Activated CD4-positive, alpha-beta memory T cell treated with anti-CD3 and anti-CD28 coated beads, Interleukin-2, amount 10 ng/mL, durations not matched to agents 7 days and 5 days (primary cell): ENCODE measurements at regions not wholly inside any gene's neighbourhood (a gene's known extent, or its start where the extent isn't known, plus 50 kb on each side); places are given as distances from the start of the nearest gene placed in this dataset.
"Not testable (repeated sequence)": the region's sequence is repeated elsewhere in the genome, so short reads cannot be mapped to it uniquely, and the experiment has no call there.

Experiments
- CTCF ChIA-PET: fragments of 350-600 bp; sonication (Branson Sonifier 250); formaldehyde crosslinking; loops from one replicate; lab custom pipeline; 2021; ENCODE audit warnings: antibody characterized with exemption, inconsistent platforms; lab: Charles Lee
- POLR2A ChIA-PET: fragments of 350-600 bp; sonication (Branson Sonifier 250); formaldehyde crosslinking; loops from one replicate; lab custom pipeline; 2021; ENCODE audit warnings: antibody characterized with exemption; lab: Charles Lee
- DNase-seq: peaks from one replicate; pipeline ENCODE4 v3.0.0-alpha.2; 2020
- H3K27ac Mint-ChIP-seq: one replicate; pipeline ENCODE4 v1.8.0; 2021; ENCODE audit warnings: mild to moderate bottlenecking, mixed read lengths
- H3K27me3 Mint-ChIP-seq: one replicate; pipeline ENCODE4 v1.8.0; 2021; ENCODE audit warnings: mixed read lengths
- H3K36me3 Mint-ChIP-seq: one replicate; pipeline ENCODE4 v1.8.0; 2021; ENCODE audit warnings: low read depth, mixed read lengths
- H3K4me1 Mint-ChIP-seq: one replicate; pipeline ENCODE4 v1.8.0; 2021; ENCODE audit warnings: mixed read lengths
- H3K4me3 Mint-ChIP-seq: one replicate; pipeline ENCODE4 v1.8.0; 2021; ENCODE audit warnings: mild to moderate bottlenecking, mixed read lengths
- H3K9me3 Mint-ChIP-seq: one replicate; pipeline ENCODE4 v1.8.0; 2021; ENCODE audit warnings: mixed read lengths

DNA sequence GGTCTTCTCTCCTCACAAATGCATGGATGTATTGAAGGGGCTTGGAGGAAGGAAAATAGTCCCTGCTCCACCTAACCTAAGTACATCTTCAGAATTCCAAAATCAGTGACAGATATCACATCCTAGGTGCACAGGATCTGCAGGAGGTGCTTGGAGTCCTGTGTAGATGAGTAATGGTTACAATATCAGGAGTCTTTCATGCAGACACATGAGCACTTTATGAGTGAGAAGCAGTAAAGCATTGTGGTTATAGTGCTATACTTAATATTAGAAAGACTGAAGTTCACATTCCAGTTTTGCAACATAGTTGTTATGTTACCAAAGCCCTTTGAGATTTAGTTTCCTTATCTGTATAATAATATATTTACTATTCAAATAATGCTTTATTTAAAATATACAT lies 516.7 kb downstream of the NEBL start:
- H3K36me3 Mint-ChIP-seq = no peaks in the 10 kb centered on the region
- CTCF ChIA-PET = no interaction called here
- H3K4me1 Mint-ChIP-seq = no peaks in the 10 kb centered on the region
- H3K9me3 Mint-ChIP-seq = peaks cover 13% of the 10 kb centered on the region
- no peak for DNase-seq
- no peaks in the 10 kb centered on the region for H3K27me3 Mint-ChIP-seq
- POLR2A ChIA-PET = no interaction called here
- H3K4me3 Mint-ChIP-seq = no peak overlapping the region
- no peak overlapping the region for H3K27ac Mint-ChIP-seq

DNA sequence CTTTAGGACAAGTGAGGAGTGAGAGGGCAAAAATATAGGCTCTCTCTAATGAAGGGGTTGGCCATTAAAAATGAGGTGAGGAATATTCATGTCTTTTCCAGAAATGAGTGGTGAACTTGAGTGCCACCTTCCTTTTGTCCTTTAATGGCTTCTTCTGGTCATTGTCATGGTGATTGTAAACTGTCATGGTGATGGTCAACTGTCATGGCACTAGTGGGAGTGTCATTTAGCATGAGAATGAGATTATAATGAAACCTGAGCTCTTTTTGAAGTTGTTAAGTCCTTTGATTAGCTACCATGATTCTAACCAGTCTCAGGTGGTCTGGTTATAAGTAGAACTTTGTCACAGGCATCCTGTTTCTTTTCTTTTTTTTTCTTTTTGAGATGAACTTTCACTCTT lies 524.4 kb downstream of the NEBL start:
- CTCF ChIA-PET = no interaction called here
- Mint-ChIP-seq H3K27me3 (no peaks in the 10 kb centered on the region), H3K36me3 (no peaks in the 10 kb centered on the region), H3K9me3 (peaks cover 16% of the 10 kb centered on the region), H3K27ac (no peak overlapping the region), H3K4me3 (no peak overlapping the region), H3K4me1 (no peaks in the 10 kb centered on the region)
- POLR2A ChIA-PET = no interaction called here
- DNase-seq = no peak

DNA sequence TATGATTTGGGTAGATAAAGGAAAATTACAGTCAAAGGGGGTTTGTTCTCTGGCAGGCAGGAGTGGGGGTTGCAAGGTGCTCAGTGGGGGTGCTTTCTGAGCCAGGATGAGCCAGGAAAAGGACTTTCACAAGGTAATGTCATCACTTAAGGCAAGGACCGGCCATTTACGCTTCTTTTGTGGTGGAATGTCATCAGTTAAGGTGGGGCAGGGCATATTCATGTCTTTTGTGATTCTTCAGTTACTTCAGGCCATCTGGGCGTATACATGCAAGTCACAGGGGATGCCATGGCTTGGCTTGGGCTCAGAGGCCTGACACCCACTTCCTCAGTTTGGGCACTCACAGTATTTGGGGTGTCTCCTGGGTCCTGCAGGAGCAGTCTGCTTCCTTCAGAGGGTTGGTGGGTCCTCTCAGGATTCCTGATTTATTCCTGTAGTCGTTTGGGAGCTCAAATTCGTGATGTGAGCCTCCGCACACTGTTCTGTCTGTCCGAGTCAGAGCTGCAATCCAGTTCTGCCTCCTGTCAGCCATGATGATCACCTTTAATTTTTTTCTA lies 526.1 kb downstream of the NEBL start:
- POLR2A ChIA-PET, H3K4me3 Mint-ChIP-seq, H3K27me3 Mint-ChIP-seq, H3K4me1 Mint-ChIP-seq, DNase-seq, CTCF ChIA-PET, H3K27ac Mint-ChIP-seq, H3K36me3 Mint-ChIP-seq: not testable (repeated sequence)
- peaks cover 14% of the 10 kb centered on the region for H3K9me3 Mint-ChIP-seq

DNA sequence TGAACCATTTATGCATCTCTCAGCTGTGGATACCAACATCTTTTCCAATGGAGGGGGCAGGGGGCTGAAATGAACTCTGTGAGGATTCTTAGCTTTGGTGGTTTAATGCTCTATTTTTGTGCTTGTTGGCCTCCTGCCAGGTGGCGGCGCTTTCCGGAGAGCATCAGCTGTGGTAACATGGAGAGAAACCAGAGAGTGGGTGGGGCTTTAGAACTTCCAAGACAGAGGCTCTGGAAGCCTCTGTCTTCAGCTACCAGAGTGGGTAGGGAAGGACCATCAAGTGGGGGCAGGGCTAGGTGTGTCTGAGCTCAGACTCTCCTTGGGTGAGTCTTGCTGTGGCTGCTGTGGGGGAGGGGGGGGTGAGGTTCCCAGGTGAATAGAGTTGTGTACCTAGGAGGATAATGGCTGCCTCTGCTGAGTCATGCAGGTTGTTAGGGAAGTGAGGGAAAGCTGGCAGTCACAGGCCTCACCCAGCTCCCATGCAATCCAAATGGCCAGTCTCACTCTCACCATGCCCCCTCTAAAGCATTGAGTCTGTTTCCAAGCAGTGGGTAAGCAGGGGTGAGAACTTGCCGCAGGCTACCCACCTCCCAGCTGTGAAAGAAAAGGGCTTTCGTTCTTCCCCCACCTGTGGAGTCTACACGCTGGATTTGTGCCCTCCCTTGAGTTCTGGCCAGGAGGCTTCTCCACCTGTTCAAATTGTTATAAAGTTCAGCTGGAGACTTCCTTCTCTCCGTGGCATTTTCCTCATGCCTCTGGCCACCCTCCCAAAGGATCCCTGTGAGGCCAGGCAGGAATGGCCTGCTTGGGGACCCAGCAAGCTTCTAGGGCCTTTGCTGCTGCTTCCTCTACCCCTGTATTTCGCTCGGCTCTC lies 527.0 kb downstream of the NEBL start:
- DNase-seq = no peak
- CTCF ChIA-PET = no interaction called here
- POLR2A ChIA-PET = no interaction called here
- no peaks in the 10 kb centered on the region for H3K4me1 Mint-ChIP-seq
- H3K27me3 Mint-ChIP-seq = no peaks in the 10 kb centered on the region
- H3K9me3 Mint-ChIP-seq = peaks cover 14% of the 10 kb centered on the region
- no peaks in the 10 kb centered on the region for H3K36me3 Mint-ChIP-seq
- no peak overlapping the region for H3K4me3 Mint-ChIP-seq
- H3K27ac Mint-ChIP-seq = no peak overlapping the region

DNA sequence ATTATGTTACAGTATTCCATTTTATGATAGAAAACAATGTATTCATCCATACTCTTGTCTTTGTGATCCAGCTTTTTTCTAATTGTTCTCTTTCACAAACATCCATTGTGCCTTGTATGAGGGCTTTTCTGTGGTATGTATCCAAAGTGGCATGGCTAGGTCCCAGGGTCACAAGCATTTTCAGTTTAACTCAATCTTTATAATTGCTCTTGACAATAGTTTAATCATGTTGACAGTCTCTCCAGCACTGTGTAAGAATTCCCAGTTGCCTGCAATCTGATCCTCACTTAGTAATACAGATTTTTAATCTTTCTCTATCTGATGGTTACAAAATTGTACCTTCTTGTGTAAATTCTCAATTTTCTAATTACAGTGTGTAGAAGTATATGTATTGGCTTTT lies 533.4 kb downstream of the NEBL start:
- no peaks in the 10 kb centered on the region for H3K27me3 Mint-ChIP-seq
- peaks cover 9% of the 10 kb centered on the region for H3K9me3 Mint-ChIP-seq
- H3K4me1 Mint-ChIP-seq = no peaks in the 10 kb centered on the region
- no peaks in the 10 kb centered on the region for H3K36me3 Mint-ChIP-seq
- H3K4me3 Mint-ChIP-seq = no peak overlapping the region
- no peak for DNase-seq
- ChIA-PET POLR2A (no interaction called here), CTCF (no interaction called here)
- no peak overlapping the region for H3K27ac Mint-ChIP-seq

GRCh38 chr10:20355915-20356314 lies 539.7 kb downstream of the PLXDC2 start:
- POLR2A ChIA-PET = no interaction called here

DNA sequence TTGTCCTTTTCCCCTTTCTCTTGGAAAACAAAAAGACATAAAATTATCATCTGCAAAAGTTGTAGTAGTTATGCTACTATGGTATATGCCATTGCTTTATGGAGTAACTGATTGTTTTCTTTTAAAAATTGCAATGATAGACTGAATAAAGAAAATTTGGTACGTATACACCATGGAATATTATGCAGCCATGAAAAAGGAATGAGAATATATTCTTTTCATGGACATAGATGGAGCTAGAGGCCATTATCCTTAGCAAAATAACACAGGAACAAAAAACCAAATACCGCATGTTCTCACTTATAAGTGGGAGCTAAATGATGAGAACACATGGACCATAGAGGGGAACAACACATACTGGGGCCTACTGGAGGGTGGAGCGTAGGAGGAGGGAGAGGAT lies 538.8 kb downstream of the PLXDC2 start:
- no peak for DNase-seq
- ChIA-PET POLR2A (no interaction called here), CTCF (no interaction called here)
- Mint-ChIP-seq H3K27ac (no peak overlapping the region), H3K4me3 (no peak overlapping the region), H3K27me3 (no peaks in the 10 kb centered on the region), H3K36me3 (no peaks in the 10 kb centered on the region), H3K9me3 (peaks cover 29% of the 10 kb centered on the region), H3K4me1 (no peaks in the 10 kb centered on the region)

More at GRCh38 chr10:20355915-20356314, 539.7 kb downstream of the PLXDC2 start:
- CTCF ChIA-PET = no interaction called here
- Mint-ChIP-seq H3K4me1 (no peaks in the 10 kb centered on the region), H3K27me3 (no peaks in the 10 kb centered on the region), H3K27ac (no peak overlapping the region), H3K9me3 (peaks cover 29% of the 10 kb centered on the region), H3K4me3 (no peak overlapping the region), H3K36me3 (no peaks in the 10 kb centered on the region)
- no peak for DNase-seq

- CTCF ChIA-PET = no interaction called here
These were observed 537.9 kb downstream of the PLXDC2 start for GRCh38 chr10:20354166-20354565.

DNA sequence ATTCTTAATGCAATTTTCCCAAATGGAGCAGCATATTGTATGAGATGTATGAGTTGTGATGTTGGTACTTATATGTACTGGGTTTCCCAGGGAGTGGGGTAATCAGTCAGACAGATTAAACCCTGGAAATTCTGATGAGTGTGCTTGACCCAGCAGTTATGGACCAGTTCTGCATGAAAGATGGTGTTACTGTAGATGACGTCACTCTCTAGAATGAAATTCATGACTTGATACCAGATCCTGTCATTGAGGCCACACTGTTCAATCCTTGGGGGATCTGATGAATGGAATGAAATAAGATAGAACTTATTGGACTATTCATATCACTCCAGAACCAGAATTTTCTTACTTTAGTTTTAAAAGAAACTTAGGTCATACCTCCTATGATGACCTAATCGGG lies 534.3 kb downstream of the PLXDC2 start:
- ChIA-PET POLR2A (no interaction called here), CTCF (no interaction called here)
- no peaks in the 10 kb centered on the region for H3K27me3 Mint-ChIP-seq
- H3K36me3 Mint-ChIP-seq = no peaks in the 10 kb centered on the region
- DNase-seq = no peak
- no peak overlapping the region for H3K4me3 Mint-ChIP-seq
- no peaks in the 10 kb centered on the region for H3K4me1 Mint-ChIP-seq
- no peak overlapping the region for H3K27ac Mint-ChIP-seq
- H3K9me3 Mint-ChIP-seq = peaks cover 11% of the 10 kb centered on the region

More at GRCh38 chr10:20354166-20354565, 537.9 kb downstream of the PLXDC2 start:
- Mint-ChIP-seq H3K36me3 (no peaks in the 10 kb centered on the region), H3K4me1 (no peaks in the 10 kb centered on the region), H3K27ac (no peak overlapping the region), H3K4me3 (no peak overlapping the region), H3K9me3 (peaks cover 29% of the 10 kb centered on the region), H3K27me3 (no peaks in the 10 kb centered on the region)
- POLR2A ChIA-PET = no interaction called here
- DNase-seq = no peak

DNA sequence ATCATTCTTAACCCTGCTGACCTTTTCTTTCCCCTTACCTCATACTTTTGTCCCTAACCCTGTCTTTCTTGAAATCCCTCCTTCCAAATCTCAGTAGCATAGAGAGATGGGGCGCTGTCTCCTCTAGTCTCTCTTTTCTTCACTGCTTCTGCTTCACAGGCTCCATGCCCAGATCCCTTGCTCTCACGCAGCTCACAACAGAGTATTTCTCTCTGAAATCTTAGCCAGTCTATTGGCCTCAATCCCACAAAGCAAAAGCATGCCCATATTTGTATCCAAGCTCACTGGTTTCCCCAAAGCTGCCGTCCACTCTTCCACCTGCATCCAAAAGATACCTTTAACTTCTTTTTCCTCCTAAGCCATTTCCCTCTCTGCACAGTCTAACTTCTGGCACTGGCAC lies 526.8 kb downstream of the PLXDC2 start:
- H3K4me3 Mint-ChIP-seq = no peak overlapping the region
- no peaks in the 10 kb centered on the region for H3K36me3 Mint-ChIP-seq
- H3K9me3 Mint-ChIP-seq = peaks cover 25% of the 10 kb centered on the region
- DNase-seq = no peak
- POLR2A ChIA-PET = no interaction called here
- CTCF ChIA-PET = no interaction called here
- no peaks in the 10 kb centered on the region for H3K4me1 Mint-ChIP-seq
- no peak overlapping the region for H3K27ac Mint-ChIP-seq
- no peaks in the 10 kb centered on the region for H3K27me3 Mint-ChIP-seq
